Osteocyte (in vitro differentiated cells): ENCODE measurements at regions not wholly inside any gene's neighbourhood (a gene's known extent, or its start where the extent isn't known, plus 50 kb on each side); places are given as distances from the start of the nearest gene placed in this dataset.

Source experiments
- DNase-seq: peaks from one replicate; pipeline ENCODE4 v3.0.0; 2021; ENCODE audit warnings: mixed read lengths; ENCODE audit not compliant: unreplicated experiment; ENCODE audit errors: extremely low spot score
- H3K27ac Mint-ChIP-seq: one replicate; pipeline ENCODE4 v1.8.0; 2021; ENCODE audit warnings: mild to moderate bottlenecking, mixed read lengths; ENCODE audit not compliant: unreplicated experiment
- H3K27me3 Mint-ChIP-seq: one replicate; pipeline ENCODE4 v1.8.0; 2021; ENCODE audit warnings: mixed read lengths; ENCODE audit not compliant: unreplicated experiment
- H3K36me3 Mint-ChIP-seq: one replicate; pipeline ENCODE4 v1.8.0; 2021; ENCODE audit warnings: mixed read lengths; ENCODE audit not compliant: unreplicated experiment
- H3K4me1 Mint-ChIP-seq: one replicate; pipeline ENCODE4 v1.8.0; 2021; ENCODE audit warnings: mixed read lengths; ENCODE audit not compliant: unreplicated experiment
- H3K4me3 Mint-ChIP-seq: one replicate; pipeline ENCODE4 v1.8.0; 2021; ENCODE audit warnings: mild to moderate bottlenecking, moderate library complexity, mixed read lengths; ENCODE audit not compliant: unreplicated experiment
- H3K9me3 Mint-ChIP-seq: one replicate; pipeline ENCODE4 v1.8.0; 2021; ENCODE audit warnings: mixed read lengths; ENCODE audit not compliant: unreplicated experiment
- CTCF ChIP-seq: fragments of 200-600 bp; sonication (generic); IDR thresholded peaks from 2 replicates; pipeline ENCODE4 v1.5.0; 2021; ENCODE audit warnings: antibody characterized with exemption, mild to moderate bottlenecking, moderate library complexity

DNA sequence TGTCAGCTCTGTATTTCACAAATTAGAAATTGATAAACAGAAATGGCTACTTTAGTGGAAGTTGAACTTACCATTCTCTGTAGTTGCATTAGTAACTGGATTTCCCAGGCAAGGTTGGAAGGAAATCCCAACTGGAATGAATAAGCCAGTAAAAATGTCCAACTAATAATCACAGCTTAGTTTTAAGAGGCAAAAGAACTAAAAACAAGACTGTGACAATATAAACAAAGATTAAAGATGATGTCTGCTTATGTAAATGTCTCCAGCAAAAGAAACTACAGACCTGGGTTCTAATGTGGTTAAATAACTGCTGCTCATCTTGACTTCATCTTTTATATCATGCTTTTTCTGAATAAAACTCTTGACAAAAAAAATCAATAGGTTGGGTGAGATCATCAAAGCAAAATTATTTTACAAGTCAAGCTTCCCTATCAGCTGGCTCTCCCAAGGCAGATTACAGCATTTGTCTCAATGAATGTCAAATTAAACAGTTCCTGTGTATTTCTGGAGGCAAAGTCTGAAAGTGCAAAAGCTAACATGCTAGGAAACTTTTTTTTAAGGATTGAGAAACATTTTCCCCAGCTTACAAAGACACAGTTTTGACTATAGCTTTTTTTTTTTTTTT is 62.3 kb upstream of the HMHB1 start:
- no peaks in the 10 kb centered on the region for H3K9me3 Mint-ChIP-seq
- no peaks in the 10 kb centered on the region for H3K36me3 Mint-ChIP-seq
- H3K4me3 Mint-ChIP-seq: no peak overlapping the region
- TF ChIP-seq CTCF: no peak
- H3K27ac Mint-ChIP-seq: no peak overlapping the region
- H3K4me1 Mint-ChIP-seq: no peaks in the 10 kb centered on the region
- no peak for DNase-seq
- H3K27me3 Mint-ChIP-seq: no peaks in the 10 kb centered on the region

DNA sequence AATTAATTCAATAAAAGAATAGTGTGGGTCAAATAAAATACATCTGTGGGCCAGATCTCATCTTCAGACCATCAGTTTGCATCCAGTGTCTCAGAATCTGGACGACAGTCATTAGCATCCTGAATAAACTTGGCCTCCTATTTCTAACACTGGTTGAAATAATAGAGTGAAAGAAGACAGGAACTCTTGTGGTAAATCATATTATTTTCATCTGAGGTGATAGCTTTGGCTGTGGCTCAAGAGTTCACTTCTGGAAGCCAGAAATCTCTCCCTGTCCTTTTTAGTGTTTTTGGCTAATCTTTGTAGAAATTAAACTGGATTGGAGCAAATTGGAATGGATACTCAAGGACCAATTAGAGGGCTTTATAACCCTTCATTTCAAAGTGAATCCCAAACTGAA is 63.4 kb upstream of the HMHB1 start:
- Mint-ChIP-seq H3K4me3 (no peak overlapping the region), H3K9me3 (no peaks in the 10 kb centered on the region), H3K4me1 (peaks cover 6% of the 10 kb centered on the region), H3K27ac (no peak overlapping the region), H3K36me3 (no peaks in the 10 kb centered on the region), H3K27me3 (no peaks in the 10 kb centered on the region)
- no peak for DNase-seq
- TF ChIP-seq CTCF: no peak

DNA sequence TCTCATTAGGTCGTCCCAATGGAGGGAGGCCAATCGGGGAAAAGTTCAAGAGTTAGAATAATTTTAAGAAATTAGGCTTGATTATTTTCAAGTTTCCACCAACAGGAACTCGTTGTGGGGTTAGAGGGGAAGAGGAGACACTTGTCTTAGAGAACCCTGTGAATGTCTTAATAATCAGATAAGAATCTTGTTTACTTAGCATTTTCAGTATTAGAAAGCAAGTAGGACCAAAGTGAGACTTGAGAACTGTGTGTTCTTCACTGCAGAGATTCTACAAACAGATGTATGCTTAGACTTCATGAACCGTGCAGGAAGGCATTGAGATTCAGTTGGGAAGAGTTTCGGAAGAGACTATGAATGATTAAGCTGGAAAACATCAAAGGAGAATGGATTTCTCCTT is 69.0 kb upstream of the HMHB1 start:
- no peak for TF ChIP-seq CTCF
- H3K27ac Mint-ChIP-seq: no peak overlapping the region
- no peak for DNase-seq
- no peaks in the 10 kb centered on the region for H3K36me3 Mint-ChIP-seq
- peaks cover 6% of the 10 kb centered on the region for H3K4me1 Mint-ChIP-seq
- H3K27me3 Mint-ChIP-seq: no peaks in the 10 kb centered on the region
- no peak overlapping the region for H3K4me3 Mint-ChIP-seq
- no peaks in the 10 kb centered on the region for H3K9me3 Mint-ChIP-seq

GRCh38 chr5:143741421-143741820 is 70.5 kb upstream of the HMHB1 start:
- Mint-ChIP-seq H3K4me1 (peaks cover 6% of the 10 kb centered on the region), H3K4me3 (no peak overlapping the region), H3K27ac (no peak overlapping the region), H3K36me3 (no peaks in the 10 kb centered on the region), H3K9me3 (no peaks in the 10 kb centered on the region), H3K27me3 (no peaks in the 10 kb centered on the region)
- TF ChIP-seq CTCF: no peak
- DNase-seq: no peak

GRCh38 chr5:143740956-143741355 is 71.0 kb upstream of the HMHB1 start:
- Mint-ChIP-seq H3K27me3 (no peaks in the 10 kb centered on the region), H3K9me3 (no peaks in the 10 kb centered on the region), H3K4me3 (no peak overlapping the region), H3K27ac (no peak overlapping the region), H3K36me3 (no peaks in the 10 kb centered on the region), H3K4me1 (peaks cover 6% of the 10 kb centered on the region)
- no peak for TF ChIP-seq CTCF
- DNase-seq: no peak
